ENCODE measurements at regions not wholly inside any gene's neighbourhood (a gene's known extent, or its start where the extent isn't known, plus 50 kb on each side); places are given as distances from the start of the nearest gene placed in this dataset.

- TF ChIP-seq CTCF (conservative IDR thresholded peaks at IDR 0.05; ENCODE audit: control insufficient read depth, insufficient read depth, low read depth, low read length): no peak
- no peak overlapping the region for H3K4me3 ChIP-seq (ENCODE audit: control insufficient read depth, low read depth, low read length)
- no peak for DNase-seq (ENCODE audit: low read depth)
These were observed 139.2 kb downstream of the TNFSF13B start for GRCh38 chr13:108408672-108409071.

GRCh38 chr13:108409730-108410129, 140.2 kb downstream of the TNFSF13B start:
- DNase-seq (ENCODE audit: low read depth): no peak
- H3K4me3 ChIP-seq (ENCODE audit: control insufficient read depth, low read depth, low read length): no peak overlapping the region
- no peak for TF ChIP-seq CTCF (conservative IDR thresholded peaks at IDR 0.05; ENCODE audit: control insufficient read depth, insufficient read depth, low read depth, low read length)

GRCh38 chr13:108419768-108420167, 150.2 kb downstream of the TNFSF13B start:
- H3K4me3 ChIP-seq (ENCODE audit: control insufficient read depth, low read depth, low read length): no peak overlapping the region
- no peak for DNase-seq (ENCODE audit: low read depth)
- TF ChIP-seq CTCF (conservative IDR thresholded peaks at IDR 0.05; ENCODE audit: control insufficient read depth, insufficient read depth, low read depth, low read length): no peak

GRCh38 chr13:108425056-108425455, 155.5 kb downstream of the TNFSF13B start:
- DNase-seq (ENCODE audit: low read depth): no peak
- TF ChIP-seq CTCF (conservative IDR thresholded peaks at IDR 0.05; ENCODE audit: control insufficient read depth, insufficient read depth, low read depth, low read length): no peak

GRCh38 chr13:108426893-108427292, 157.4 kb downstream of the TNFSF13B start:
- no peak for TF ChIP-seq CTCF (conservative IDR thresholded peaks at IDR 0.05; ENCODE audit: control insufficient read depth, insufficient read depth, low read depth, low read length)
- no peak overlapping the region for H3K4me3 ChIP-seq (ENCODE audit: control insufficient read depth, low read depth, low read length)
- no peak for DNase-seq (ENCODE audit: low read depth)

More at GRCh38 chr13:108425056-108425455, 155.5 kb downstream of the TNFSF13B start:
- no peak overlapping the region for H3K4me3 ChIP-seq (ENCODE audit: control insufficient read depth, low read depth, low read length)

GRCh38 chr13:108427355-108427754, 157.8 kb downstream of the TNFSF13B start:
- H3K4me3 ChIP-seq (ENCODE audit: control insufficient read depth, low read depth, low read length): no peak overlapping the region
- DNase-seq (ENCODE audit: low read depth): no peak
- TF ChIP-seq CTCF (conservative IDR thresholded peaks at IDR 0.05; ENCODE audit: control insufficient read depth, insufficient read depth, low read depth, low read length): no peak

- no peak for DNase-seq (ENCODE audit: low read depth)
- H3K4me3 ChIP-seq (ENCODE audit: control insufficient read depth, low read depth, low read length): no peak overlapping the region
- TF ChIP-seq CTCF (conservative IDR thresholded peaks at IDR 0.05; ENCODE audit: control insufficient read depth, insufficient read depth, low read depth, low read length): no peak
These were observed 159.2 kb downstream of the TNFSF13B start for GRCh38 chr13:108428691-108429090.

All from fibroblast of mammary gland (primary cell).